HEK293T (cell line): ENCODE measurements at regions not wholly inside any gene's neighbourhood (a gene's known extent, or its start where the extent isn't known, plus 50 kb on each side); places are given as distances from the start of the nearest gene placed in this dataset.

ENCODE experiments used
- BHLHE40 ChIP-seq: fragments of 450-650 bp; IDR thresholded peaks from 2 replicates; pipeline ENCODE4 v1.6.1; 2016; ENCODE audit warnings: mild to moderate bottlenecking, moderate library complexity, borderline replicate concordance
- CTBP1 ChIP-seq: fragments of 450-650 bp; IDR thresholded peaks from 2 replicates; pipeline ENCODE4 v1.6.1; 2016; ENCODE audit warnings: borderline replicate concordance
- FOXK2 ChIP-seq: fragments of 450-650 bp; IDR thresholded peaks from 2 replicates; pipeline ENCODE4 v1.6.1; 2016; ENCODE audit warnings: mild to moderate bottlenecking
- FOXM1 ChIP-seq: fragments of 450-650 bp; IDR thresholded peaks from 2 replicates; pipeline ENCODE4 v1.6.1; 2017; ENCODE audit warnings: mild to moderate bottlenecking, borderline replicate concordance
- HDGF ChIP-seq: fragments of 450-650 bp; IDR thresholded peaks from 2 replicates; pipeline ENCODE4 v1.6.1; 2017; ENCODE audit warnings: antibody characterized with exemption, borderline replicate concordance
- NFRKB ChIP-seq: fragments of 450-650 bp; IDR thresholded peaks from 2 replicates; pipeline ENCODE4 v1.6.1; 2016; ENCODE audit warnings: mild to moderate bottlenecking, moderate library complexity
- SP1 ChIP-seq: fragments of 450-650 bp; IDR thresholded peaks from 2 replicates; pipeline ENCODE4 v1.6.1; 2017
- ZNF384 ChIP-seq: fragments of 450-650 bp; IDR thresholded peaks from 2 replicates; pipeline ENCODE4 v1.6.1; 2016

DNA sequence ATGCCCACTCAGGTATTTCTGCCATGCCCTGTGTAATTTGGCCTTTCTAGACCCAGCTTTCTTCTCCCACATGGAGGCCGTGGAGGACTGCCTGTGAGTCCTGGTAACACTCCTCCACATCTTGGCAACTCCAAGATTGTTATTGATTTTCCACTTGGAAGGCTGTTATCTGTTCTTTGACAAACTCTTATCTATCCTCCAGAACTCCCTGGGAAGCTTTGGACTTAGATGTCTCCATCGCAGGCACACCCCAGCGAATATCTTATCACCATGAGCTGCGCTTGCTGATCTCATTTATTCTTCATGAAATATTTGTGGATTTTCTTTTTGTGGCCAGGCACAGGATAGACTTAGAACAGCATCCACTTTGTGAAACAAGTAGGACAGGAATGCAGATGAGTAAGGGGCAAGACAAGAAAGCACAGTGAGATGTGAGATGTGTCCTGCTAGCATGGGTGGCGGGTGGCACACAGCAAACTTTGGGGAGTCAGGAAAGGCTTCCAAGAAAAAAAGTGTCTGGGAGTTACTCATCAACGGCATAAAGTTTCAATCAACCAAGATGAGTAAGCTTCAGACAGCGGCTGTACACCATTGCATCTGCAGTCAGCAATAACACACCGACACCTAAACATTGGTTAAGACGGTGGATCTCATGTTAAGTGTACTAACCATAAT is 84.5 kb upstream of the IRS2 start:
- no peak for TF ChIP-seq FOXM1
- no peak for TF ChIP-seq BHLHE40
- no peak for TF ChIP-seq CTBP1
- TF ChIP-seq SP1 = no peak
- no peak for TF ChIP-seq ZNF384
- TF ChIP-seq NFRKB = no peak
- TF ChIP-seq HDGF = no peak
- TF ChIP-seq FOXK2 = no peak
